Spleen (tissue), 11 donors: ENCODE measurements at regions not wholly inside any gene's neighbourhood (a gene's known extent, or its start where the extent isn't known, plus 50 kb on each side); places are given as distances from the start of the nearest gene placed in this dataset.

Experiments used
- DNase-seq: peaks from one replicate; pipeline ENCODE4 v3.0.0-alpha.2; 2020
- H3K27ac ChIP-seq, 8 donors: fragments of 200-600 bp; sonication (generic) in 7 of 8; 1 replicate in 4 of 8; 2 replicates in 4 of 8; pipeline versions ENCODE4 v1.5.0 to v1.8.0; 2016 to 2021; ENCODE audit warnings: inconsistent platforms in 4 of 8, mild to moderate bottlenecking in 4 of 8, moderate library complexity in 1 of 8
- H3K27me3 ChIP-seq, 7 donors: fragments of 200-600 bp; sonication (generic) in 6 of 7; replicated peaks in 1 of 7; 1 replicate in 4 of 7; 2 replicates in 3 of 7; pipeline versions ENCODE4 v1.5.0 to v1.8.0; 2016 to 2021; ENCODE audit warnings: inconsistent platforms in 3 of 7, mild to moderate bottlenecking in 1 of 7
- H3K36me3 ChIP-seq, 6 donors: fragments of 200-600 bp; sonication (generic) in 5 of 6; 1 replicate in 4 of 6; 2 replicates in 2 of 6; pipeline versions ENCODE4 v1.5.0 to v1.8.0; 2016 to 2021; ENCODE audit warnings: inconsistent platforms in 2 of 6
- H3K4me1 ChIP-seq, 6 donors: fragments of 200-600 bp; sonication (generic) in 5 of 6; 1 replicate in 3 of 6; 2 replicates in 3 of 6; pipeline versions ENCODE4 v1.5.0 to v1.8.0; 2016 to 2021; ENCODE audit warnings: inconsistent platforms in 3 of 6
- H3K4me3 ChIP-seq, 8 donors: fragments of 200-600 bp; sonication (generic) in 7 of 8; 1 replicate in 4 of 8; 2 replicates in 4 of 8; pipeline versions ENCODE4 v1.5.0 to v1.8.0; 2016 to 2021; ENCODE audit warnings: inconsistent platforms in 4 of 8, mild to moderate bottlenecking in 4 of 8, moderate library complexity in 2 of 8
- H3K9me3 ChIP-seq, 8 donors: fragments of 200-600 bp; sonication (generic) in 7 of 8; 1 replicate in 4 of 8; 2 replicates in 4 of 8; pipeline versions ENCODE4 v1.5.0 to v1.8.0; 2016 to 2021; ENCODE audit warnings: inconsistent platforms in 4 of 8
- POLR2A ChIP-seq, 3 donors: fragments of 450-650 bp; IDR thresholded peaks; one replicate each; pipeline ENCODE4 v1.5.1; 2017; ENCODE audit warnings: antibody characterized with exemption in 3 of 3, mild to moderate bottlenecking in 1 of 3
- POLR2AphosphoS5 ChIP-seq, 3 donors: sonication (generic); formaldehyde crosslinking; IDR thresholded peaks; one replicate each; pipeline ENCODE4 v1.5.1; 2017; ENCODE audit warnings: antibody characterized with exemption in 3 of 3
- WGBS, 5 donors: extraction: QIAGEN DNeasy Blood & Tissue Kit in 3 of 5; methylation state at CpG; one replicate each; pipeline versions ENCODE4 v1.1.5 to v1.1.7; 2013 to 2018; 5-methylcytosine and 5-hydroxymethylcytosine counted together
- intact Hi-C: fragments of 100-400 bp; cut with DNase I; formaldehyde crosslinking; loops from one replicate; pipeline ENCODE4 v1.15.0; 2023; ENCODE audit warnings: low total_unique reads
- TF ChIP-seq, protein P1 (sequence below), 11 experiments: fragments of 200-600 bp in 7 of 11; fragments of 450-650 bp in 4 of 11; sonication (generic) in 4 of 11; IDR thresholded peaks in 8 of 11; conservative IDR thresholded peaks in 3 of 11; 1 replicate in 7 of 11; 2 replicates in 4 of 11; pipeline versions ENCODE4 v1.4.0 to v1.8.0; 2016 to 2021; ENCODE audit warnings: antibody characterized with exemption in 11 of 11, inconsistent platforms in 4 of 11, mild to moderate bottlenecking in 1 of 11
- donor health status: healthy with polysubstance abuse.
- donor health status: DM: no; HTN: no; CAD: no; lungs with moderate emphysema.
- donor health status: DM: no; HTN: no; CAD: no.
- donor health status: Bipolar disorder and iron deficiency.
- donor health status: healthy.
- donor health status: DM: no; HTN: no; CAD: no.
- donor health status: DM: yes; HTN: yes; CAD: no.

DNA sequence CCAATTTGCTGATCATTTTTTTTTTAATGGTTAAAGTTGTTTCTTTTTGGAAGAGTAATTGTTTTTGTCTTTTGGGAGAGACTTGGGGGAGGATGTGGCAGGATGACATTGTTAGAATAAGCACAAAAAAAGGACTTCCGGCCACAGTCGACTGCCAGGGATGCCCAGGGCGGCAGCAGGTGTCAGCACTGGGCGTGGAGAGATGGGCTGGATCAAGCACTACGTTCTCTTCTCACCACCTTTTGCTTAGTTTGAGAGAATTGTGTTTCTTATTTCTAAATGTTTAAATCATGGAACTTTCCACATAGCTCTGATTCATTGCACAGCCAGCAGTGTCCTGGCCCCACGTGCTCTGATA, 104.6 kb upstream of the FRMD1 start:
- 62 to 77% (median 69%) methylated on average over 6 of the region's 6 CpGs for WGBS, 5 donors
- no peaks in the 10 kb centered on the region for H3K4me1 ChIP-seq
- intact Hi-C loops = no loop called here
- DNase-seq = no peak
- TF ChIP-seq, protein P1, sequence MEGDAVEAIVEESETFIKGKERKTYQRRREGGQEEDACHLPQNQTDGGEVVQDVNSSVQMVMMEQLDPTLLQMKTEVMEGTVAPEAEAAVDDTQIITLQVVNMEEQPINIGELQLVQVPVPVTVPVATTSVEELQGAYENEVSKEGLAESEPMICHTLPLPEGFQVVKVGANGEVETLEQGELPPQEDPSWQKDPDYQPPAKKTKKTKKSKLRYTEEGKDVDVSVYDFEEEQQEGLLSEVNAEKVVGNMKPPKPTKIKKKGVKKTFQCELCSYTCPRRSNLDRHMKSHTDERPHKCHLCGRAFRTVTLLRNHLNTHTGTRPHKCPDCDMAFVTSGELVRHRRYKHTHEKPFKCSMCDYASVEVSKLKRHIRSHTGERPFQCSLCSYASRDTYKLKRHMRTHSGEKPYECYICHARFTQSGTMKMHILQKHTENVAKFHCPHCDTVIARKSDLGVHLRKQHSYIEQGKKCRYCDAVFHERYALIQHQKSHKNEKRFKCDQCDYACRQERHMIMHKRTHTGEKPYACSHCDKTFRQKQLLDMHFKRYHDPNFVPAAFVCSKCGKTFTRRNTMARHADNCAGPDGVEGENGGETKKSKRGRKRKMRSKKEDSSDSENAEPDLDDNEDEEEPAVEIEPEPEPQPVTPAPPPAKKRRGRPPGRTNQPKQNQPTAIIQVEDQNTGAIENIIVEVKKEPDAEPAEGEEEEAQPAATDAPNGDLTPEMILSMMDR (IDR thresholded peaks at IDR 0.05 in 8 of 11, conservative IDR thresholded peaks at IDR 0.05 in 3 of 11) = no peak
- no peak for TF ChIP-seq POLR2A (IDR thresholded peaks at IDR 0.05)
- peaks cover 0 to 8% (median 0%) of the 10 kb centered on the region in 7 donors for H3K27me3 ChIP-seq
- H3K9me3 ChIP-seq = peaks cover 0 to 9% (median 0%) of the 10 kb centered on the region in 8 donors
- H3K4me3 ChIP-seq = no peak overlapping the region
- no peaks in the 10 kb centered on the region for H3K36me3 ChIP-seq
- H3K27ac ChIP-seq = no peak overlapping the region

GRCh38 chr6:168182908-168183612, 104.0 kb upstream of the FRMD1 start:
- peaks cover 0 to 9% (median 0%) of the 10 kb centered on the region in 8 donors for H3K9me3 ChIP-seq
- 74 to 83% (median 77%) methylated on average over 22 of the region's 22 CpGs for WGBS, 5 donors
- no peak for DNase-seq
- intact Hi-C loops = no loop called here
- no peak overlapping the region for H3K27ac ChIP-seq
- no peak overlapping the region for H3K4me3 ChIP-seq
- H3K4me1 ChIP-seq = no peaks in the 10 kb centered on the region
- no peak for TF ChIP-seq POLR2A (IDR thresholded peaks at IDR 0.05)
- TF ChIP-seq POLR2AphosphoS5 (IDR thresholded peaks at IDR 0.05) = no peak
- TF ChIP-seq, protein P1 (IDR thresholded peaks at IDR 0.05 in 8 of 11, conservative IDR thresholded peaks at IDR 0.05 in 3 of 11) = no peak
- H3K36me3 ChIP-seq = no peaks in the 10 kb centered on the region
- peaks cover 0 to 8% (median 0%) of the 10 kb centered on the region in 7 donors for H3K27me3 ChIP-seq

- peaks cover 0 to 9% (median 0%) of the 10 kb centered on the region in 8 donors for H3K9me3 ChIP-seq
- intact Hi-C loops = no loop called here
- 57 to 70% (median 67%) methylated on average over 8 of the region's 8 CpGs for WGBS, 5 donors
- H3K36me3 ChIP-seq = no peaks in the 10 kb centered on the region
- DNase-seq = no peak
- H3K4me3 ChIP-seq = no peak overlapping the region
- H3K27me3 ChIP-seq = peaks cover 0 to 8% (median 0%) of the 10 kb centered on the region in 7 donors
- H3K4me1 ChIP-seq = no peaks in the 10 kb centered on the region
- TF ChIP-seq POLR2A (IDR thresholded peaks at IDR 0.05) (no peak), POLR2AphosphoS5 (IDR thresholded peaks at IDR 0.05) (no peak)
- TF ChIP-seq, protein P1 (IDR thresholded peaks at IDR 0.05 in 8 of 11, conservative IDR thresholded peaks at IDR 0.05 in 3 of 11) = no peak
- no peak overlapping the region for H3K27ac ChIP-seq
Observed at GRCh38 chr6:168182366-168182765, 103.4 kb upstream of the FRMD1 start.

- intact Hi-C loops = no loop called here
- no peaks in the 10 kb centered on the region for H3K4me1 ChIP-seq
- peaks cover 0 to 8% (median 0%) of the 10 kb centered on the region in 7 donors for H3K27me3 ChIP-seq
- DNase-seq = no peak
- H3K9me3 ChIP-seq = peaks cover 0 to 9% (median 0%) of the 10 kb centered on the region in 8 donors
- WGBS, 5 donors = 80 to 87% (median 82%) methylated on average over 11 of the region's 11 CpGs
- H3K4me3 ChIP-seq = no peak overlapping the region
- H3K36me3 ChIP-seq = no peaks in the 10 kb centered on the region
- TF ChIP-seq POLR2AphosphoS5 (IDR thresholded peaks at IDR 0.05) (no peak), POLR2A (IDR thresholded peaks at IDR 0.05) (no peak)
- TF ChIP-seq, protein P1 (IDR thresholded peaks at IDR 0.05 in 8 of 11, conservative IDR thresholded peaks at IDR 0.05 in 3 of 11) = no peak
- H3K27ac ChIP-seq = no peak overlapping the region
Observed at GRCh38 chr6:168181876-168182275, 102.9 kb upstream of the FRMD1 start.
